GM12873 (cell line): ENCODE measurements at regions not wholly inside any gene's neighbourhood (a gene's known extent, or its start where the extent isn't known, plus 50 kb on each side); places are given as distances from the start of the nearest gene placed in this dataset.

Experiments
- CTCF ChIP-seq: IDR thresholded peaks from 2 replicates; pipeline ENCODE4 v1.5.1; 2012; ENCODE audit warnings: low read depth, mild to moderate bottlenecking, moderate library complexity, low read length, control low read depth; ENCODE audit not compliant: insufficient read depth; ENCODE audit errors: missing control alignments

DNA sequence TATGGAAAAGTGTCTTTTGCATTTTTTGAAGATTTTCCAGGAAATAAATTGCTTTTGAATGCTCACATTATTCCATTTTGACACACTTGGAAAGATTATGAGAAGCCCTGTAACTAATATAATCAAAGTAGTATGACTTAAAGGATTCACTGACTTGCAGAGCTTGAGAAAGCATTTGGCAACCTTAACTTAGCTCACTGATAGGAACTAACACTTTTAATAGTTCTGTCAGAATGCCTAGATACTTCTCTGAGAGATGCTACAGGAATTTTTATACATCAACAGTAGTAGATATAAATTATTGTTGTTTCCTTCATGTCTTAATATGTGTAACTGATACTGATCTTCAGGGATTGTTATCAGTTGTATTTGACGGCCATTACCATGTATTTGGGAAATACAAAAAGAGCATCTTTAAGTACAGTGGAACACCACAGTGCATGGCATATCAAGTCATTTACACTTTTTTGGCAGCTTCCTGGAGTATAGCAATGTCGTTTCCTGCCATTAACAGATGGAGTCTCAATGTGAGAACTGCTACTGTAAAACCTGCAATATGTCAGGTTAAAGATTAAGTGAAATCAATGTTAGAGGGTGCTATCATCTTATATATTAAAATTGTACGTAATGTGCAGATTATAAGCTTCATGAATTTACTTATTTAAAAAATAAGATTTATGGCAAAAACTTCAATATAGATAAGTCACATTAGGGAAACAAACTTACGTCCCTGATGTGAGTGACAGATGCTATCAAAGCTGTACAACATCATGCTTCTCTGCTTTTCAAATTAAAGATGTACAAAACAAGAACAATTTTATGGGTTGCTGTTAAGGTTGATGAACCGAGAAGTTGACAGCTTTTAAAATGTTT lies 1159.8 kb upstream of the MIR17HG start:
- TF ChIP-seq CTCF, result no peak

- TF ChIP-seq CTCF, result no peak
Observed at GRCh38 chr13:90188351-90188636, 1159.2 kb upstream of the MIR17HG start.

DNA sequence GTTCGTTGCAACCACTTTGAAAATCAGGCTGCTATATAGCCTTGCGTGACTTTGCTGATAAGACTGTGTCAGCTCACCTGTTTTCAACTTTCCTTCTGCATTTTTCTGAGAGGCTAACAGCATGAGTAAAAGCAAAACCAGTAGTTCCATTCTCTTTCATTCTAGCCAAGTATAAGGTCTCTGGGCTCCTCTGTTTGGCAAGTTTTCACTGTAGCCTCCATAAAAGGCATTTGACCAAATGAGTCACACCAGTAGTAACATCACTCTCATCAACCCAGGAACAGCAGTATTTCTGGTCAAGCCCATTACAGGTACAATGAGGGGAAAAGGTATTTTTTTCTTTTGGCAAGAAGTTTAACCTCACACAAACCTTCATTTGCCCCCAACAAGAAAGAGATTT lies 1149.8 kb upstream of the MIR17HG start:
- no peak for TF ChIP-seq CTCF

GRCh38 chr13:90201202-90201601 lies 1146.3 kb upstream of the MIR17HG start:
- TF ChIP-seq CTCF, result no peak

- TF ChIP-seq CTCF, result no peak
Observed at GRCh38 chr13:90201676-90202460, 1145.6 kb upstream of the MIR17HG start.

GRCh38 chr13:90205081-90205480 lies 1142.4 kb upstream of the MIR17HG start:
- no peak for TF ChIP-seq CTCF

DNA sequence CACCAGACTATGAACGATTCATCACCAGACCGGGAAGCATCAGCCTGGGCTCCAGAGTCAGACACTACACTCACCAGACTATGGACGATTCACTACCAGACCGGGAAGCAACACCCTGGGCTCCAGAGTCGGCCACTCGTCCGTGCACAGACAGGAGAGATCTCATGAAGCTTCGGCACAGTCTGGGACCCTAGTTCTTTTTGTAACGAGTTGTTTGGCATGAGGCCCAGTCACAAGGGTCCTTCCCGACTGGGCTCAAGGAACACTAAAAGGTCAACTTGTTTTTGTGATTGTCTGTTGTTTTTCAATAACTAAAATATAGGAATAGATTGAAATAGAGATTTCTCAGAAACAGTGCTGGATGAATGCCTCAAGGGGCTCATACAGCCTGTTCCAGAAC lies 1141.6 kb upstream of the MIR17HG start:
- no peak for TF ChIP-seq CTCF
